Adrenal gland (tissue), 9 donors: ENCODE measurements at regions not wholly inside any gene's neighbourhood (a gene's known extent, or its start where the extent isn't known, plus 50 kb on each side); places are given as distances from the start of the nearest gene placed in this dataset.

Experiments used
- DNase-seq, 7 donors: peaks; one replicate each; pipeline ENCODE4 v3.0.0-alpha.2; 2019 to 2020
- H3K27ac ChIP-seq, 5 donors: fragments of 200-600 bp; sonication (generic) in 4 of 5; 1 replicate in 3 of 5; 2 replicates in 2 of 5; pipeline versions ENCODE4 v1.5.1 to v1.8.0; 2016 to 2020; ENCODE audit warnings: mild to moderate bottlenecking in 1 of 5
- H3K27me3 ChIP-seq: fragments of 200-600 bp; 2 replicates; pipeline ENCODE4 v1.8.0; 2021
- H3K36me3 ChIP-seq, 2 donors: fragments of 200-600 bp; replicated peaks in 1 of 2; 1 replicate in 1 of 2; 2 replicates in 1 of 2; pipeline versions ENCODE4 v1.5.1 to v1.8.0; 2018 to 2022
- H3K4me1 ChIP-seq, 2 donors: fragments of 200-600 bp; replicated peaks in 1 of 2; 1 replicate in 1 of 2; 2 replicates in 1 of 2; pipeline versions ENCODE4 v1.5.1 to v1.8.0; 2018 to 2021
- H3K4me3 ChIP-seq, 4 donors: fragments of 200-600 bp; sonication (generic) in 3 of 4; one replicate each; pipeline ENCODE4 v1.5.1; 2016 to 2018
- H3K9me3 ChIP-seq, 3 donors: fragments of 200-600 bp; sonication (generic) in 1 of 3; replicated peaks in 1 of 3; 1 replicate in 2 of 3; 2 replicates in 1 of 3; pipeline versions ENCODE4 v1.5.1 to v1.8.0; 2016 to 2021
- CTCF ChIP-seq, 6 experiments: fragments of 450-650 bp in 4 of 6; fragments of 200-600 bp in 2 of 6; sonication (generic) in 1 of 6; IDR thresholded peaks; 1 replicate in 5 of 6; 2 replicates in 1 of 6; pipeline versions ENCODE4 v1.5.1 to v1.8.0; 2016 to 2021; ENCODE audit warnings: antibody characterized with exemption in 6 of 6, mild to moderate bottlenecking in 2 of 6, moderate library complexity in 1 of 6
- POLR2A ChIP-seq, 2 donors: fragments of 450-650 bp; IDR thresholded peaks; one replicate each; pipeline ENCODE4 v1.6.1; 2017; ENCODE audit warnings: antibody characterized with exemption in 2 of 2, mild to moderate bottlenecking in 2 of 2, moderate library complexity in 1 of 2
- WGBS, 4 donors: extraction: QIAGEN DNeasy Blood & Tissue Kit in 2 of 4; methylation state at CpG; one replicate each; pipeline versions ENCODE4 v1.1.5 to v1.1.7; 2013 to 2017; 5-methylcytosine and 5-hydroxymethylcytosine counted together
- intact Hi-C, 2 donors: fragments of 100-400 bp; cut with DNase I; formaldehyde crosslinking; loops; one replicate each; pipeline versions ENCODE4 v1.14.1 to v1.15.0; 2022 to 2023
- donor health status: healthy with polysubstance abuse.
- donor health status: Bipolar disorder and iron deficiency.
- donor health status: DM: yes; HTN: yes; CAD: no.
- donor health status: DM: no; HTN: no; CAD: no.
- donor health status: DM: no; HTN: no; CAD: no.

GRCh38 chr3:10555263-10555662 lies 49.9 kb upstream of the ATP2B2 start:
- Histone ChIP-seq H3K4me1 (no peaks in the 10 kb centered on the region), H3K36me3 (no peaks in the 10 kb centered on the region), H3K9me3 (no peaks in the 10 kb centered on the region), H3K27ac (no peak overlapping the region), H3K27me3 (no peaks in the 10 kb centered on the region), H3K4me3 (no peak overlapping the region)
- TF ChIP-seq CTCF (IDR thresholded peaks at IDR 0.05) (no peak), POLR2A (IDR thresholded peaks at IDR 0.05) (no peak)
- peak in 1 of 7 donors; percentile 6 for DNase-seq
- 73 to 80% (median 74%) methylated on average over 1 of the region's 1 CpG; no CpG with 5 or more reads in 1 of the 4 donors for WGBS, 4 donors
- intact Hi-C loops: no loop called here

GRCh38 chr3:10556312-10556711 lies 50.9 kb upstream of the ATP2B2 start:
- WGBS, 4 donors: 74 to 80% (median 77%) methylated on average over 7 of the region's 7 CpGs
- no peak overlapping the region for H3K4me3 ChIP-seq
- no peaks in the 10 kb centered on the region for H3K4me1 ChIP-seq

GRCh38 chr3:10557250-10557649 lies 51.9 kb upstream of the ATP2B2 start:
- Histone ChIP-seq H3K4me3 (no peak overlapping the region), H3K36me3 (no peaks in the 10 kb centered on the region), H3K4me1 (no peaks in the 10 kb centered on the region), H3K9me3 (no peaks in the 10 kb centered on the region), H3K27me3 (no peaks in the 10 kb centered on the region), H3K27ac (no peak overlapping the region)
- WGBS, 4 donors: 79 to 87% (median 83%) methylated on average over 7 of the region's 7 CpGs
- DNase-seq: peak in 1 of 7 donors; percentile 13
- TF ChIP-seq CTCF (IDR thresholded peaks at IDR 0.05): no peak
- TF ChIP-seq POLR2A (IDR thresholded peaks at IDR 0.05): no peak
- intact Hi-C loops: no loop called here

More at GRCh38 chr3:10556312-10556711, 50.9 kb upstream of the ATP2B2 start:
- no peak for TF ChIP-seq CTCF (IDR thresholded peaks at IDR 0.05)
- TF ChIP-seq POLR2A (IDR thresholded peaks at IDR 0.05): no peak
- H3K27ac ChIP-seq: no peak overlapping the region
- no peak for DNase-seq
- H3K27me3 ChIP-seq: no peaks in the 10 kb centered on the region
- no peaks in the 10 kb centered on the region for H3K9me3 ChIP-seq
- intact Hi-C loops: no loop called here
- no peaks in the 10 kb centered on the region for H3K36me3 ChIP-seq

- Histone ChIP-seq H3K4me3 (no peak overlapping the region), H3K9me3 (no peaks in the 10 kb centered on the region), H3K36me3 (no peaks in the 10 kb centered on the region), H3K4me1 (no peaks in the 10 kb centered on the region), H3K27ac (no peak overlapping the region), H3K27me3 (no peaks in the 10 kb centered on the region)
- 48 to 64% (median 54%) methylated on average over 4 to 5 of the region's 5 CpGs for WGBS, 4 donors
- TF ChIP-seq CTCF (IDR thresholded peaks at IDR 0.05) (no peak), POLR2A (IDR thresholded peaks at IDR 0.05) (no peak)
- intact Hi-C loops: no loop called here
- DNase-seq: peak; percentile 27 to 55 (median 41)
Observed at GRCh38 chr3:10557781-10558373, 52.5 kb upstream of the ATP2B2 start.
